NCI-H2227 treated with DMSO at 0.1 percent for 48 hours (cell line): ENCODE measurements at regions not wholly inside any gene's neighbourhood (a gene's known extent, or its start where the extent isn't known, plus 50 kb on each side); places are given as distances from the start of the nearest gene placed in this dataset.
"Not testable (repeated sequence)": the region's sequence is repeated elsewhere in the genome, so short reads cannot be mapped to it uniquely, and the experiment has no call there.

Experiments used
- DNase-seq: peaks from one replicate; lab custom pipeline; 2025; lab: John Stamatoyannopoulos, UW

DNA sequence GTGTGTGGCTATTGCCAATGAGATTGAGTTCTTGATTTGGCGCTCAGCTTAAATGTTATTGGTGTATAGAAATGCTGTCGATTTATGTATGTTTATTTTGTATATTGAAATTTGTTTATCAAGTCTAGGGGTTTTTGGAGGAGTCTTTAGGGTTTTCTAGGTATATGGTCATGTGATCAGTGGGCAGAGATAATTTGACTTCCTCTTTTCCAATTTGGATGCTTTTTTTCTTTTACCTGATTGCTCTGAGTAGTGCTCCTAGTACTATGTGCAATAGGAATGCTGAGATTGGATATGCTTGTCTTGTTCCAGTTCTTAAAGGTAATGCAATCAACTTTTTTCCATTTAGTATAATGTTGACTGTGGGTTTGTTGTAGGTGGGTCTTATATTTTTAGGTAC, 99.8 kb upstream of the PMCH start:
- no peak for DNase-seq

GRCh38 chr12:102294568-102294967, 96.9 kb upstream of the PMCH start:
- DNase-seq: no peak

DNA sequence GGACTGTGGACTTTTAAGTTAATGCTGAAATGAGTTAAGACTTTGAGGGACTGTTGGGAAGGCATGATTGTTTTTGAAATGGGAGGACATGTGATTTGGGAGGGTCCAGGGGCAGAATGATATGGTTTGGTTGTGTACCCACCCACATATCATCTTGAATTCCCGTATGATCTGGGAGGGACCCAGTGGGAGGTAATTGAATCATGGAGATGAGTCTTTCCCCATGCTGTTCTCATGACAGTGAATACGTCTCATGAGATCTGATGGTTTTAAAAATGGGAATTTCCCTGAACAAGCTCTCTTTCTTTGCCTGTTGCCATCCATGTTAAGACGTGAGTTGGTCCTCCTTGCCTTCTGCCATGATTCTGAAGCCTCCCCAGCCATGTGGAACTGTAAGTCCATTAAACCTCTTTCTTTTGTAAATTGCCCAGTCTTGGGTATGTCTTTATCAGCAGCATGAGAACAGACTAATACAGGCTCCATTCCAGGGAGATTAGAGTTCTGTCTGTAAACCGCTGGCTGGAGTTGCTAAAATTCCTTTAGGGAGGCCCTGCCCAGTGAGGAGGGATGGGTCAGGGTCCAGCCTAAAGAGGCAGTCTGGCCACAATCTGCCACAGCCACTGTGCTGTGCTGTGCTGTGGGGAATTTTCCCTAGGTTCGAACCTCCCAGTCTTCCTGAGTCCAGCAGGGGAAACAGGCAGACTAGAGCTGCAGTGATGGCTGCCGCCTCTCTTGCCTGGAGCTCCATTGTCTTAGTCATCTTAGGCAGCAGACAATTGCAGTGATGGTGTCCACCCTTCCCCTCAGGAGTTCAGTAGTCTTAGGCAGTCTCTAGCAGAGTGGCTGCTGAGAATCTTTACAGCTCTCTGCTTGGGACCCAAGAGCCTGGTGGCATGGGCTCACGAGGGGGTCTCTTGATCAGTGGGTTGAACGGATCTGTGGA, 94.1 kb upstream of the PMCH start:
- DNase-seq: not testable (repeated sequence)

- not testable (repeated sequence) for DNase-seq
Observed at GRCh38 chr12:102289702-102290101, 92.1 kb upstream of the PMCH start.

DNA sequence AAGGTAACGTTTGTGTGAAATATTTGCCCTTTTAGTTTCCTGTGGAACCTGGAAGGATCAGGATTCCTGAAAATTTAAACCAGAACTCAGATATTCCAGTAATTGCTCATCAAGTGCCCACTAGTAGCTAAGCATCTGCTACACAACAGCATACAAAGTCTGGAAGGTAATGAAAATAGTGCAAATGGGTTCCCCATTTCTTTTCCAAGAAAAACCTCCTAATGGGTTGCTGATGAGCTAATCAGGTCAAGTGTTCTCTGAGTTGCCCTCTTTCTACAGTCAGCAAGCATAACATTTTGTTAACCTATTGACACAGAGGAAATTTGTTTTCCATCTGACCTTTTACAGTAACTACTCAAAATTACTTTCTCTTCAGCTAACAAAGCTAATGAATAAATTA, 83.6 kb upstream of the PMCH start:
- no peak for DNase-seq

GRCh38 chr12:102255687-102256086, 58.1 kb upstream of the PMCH start:
- not testable (repeated sequence) for DNase-seq

- DNase-seq: not testable (repeated sequence)
Observed at GRCh38 chr12:102251005-102251404, 53.4 kb upstream of the PMCH start.

DNA sequence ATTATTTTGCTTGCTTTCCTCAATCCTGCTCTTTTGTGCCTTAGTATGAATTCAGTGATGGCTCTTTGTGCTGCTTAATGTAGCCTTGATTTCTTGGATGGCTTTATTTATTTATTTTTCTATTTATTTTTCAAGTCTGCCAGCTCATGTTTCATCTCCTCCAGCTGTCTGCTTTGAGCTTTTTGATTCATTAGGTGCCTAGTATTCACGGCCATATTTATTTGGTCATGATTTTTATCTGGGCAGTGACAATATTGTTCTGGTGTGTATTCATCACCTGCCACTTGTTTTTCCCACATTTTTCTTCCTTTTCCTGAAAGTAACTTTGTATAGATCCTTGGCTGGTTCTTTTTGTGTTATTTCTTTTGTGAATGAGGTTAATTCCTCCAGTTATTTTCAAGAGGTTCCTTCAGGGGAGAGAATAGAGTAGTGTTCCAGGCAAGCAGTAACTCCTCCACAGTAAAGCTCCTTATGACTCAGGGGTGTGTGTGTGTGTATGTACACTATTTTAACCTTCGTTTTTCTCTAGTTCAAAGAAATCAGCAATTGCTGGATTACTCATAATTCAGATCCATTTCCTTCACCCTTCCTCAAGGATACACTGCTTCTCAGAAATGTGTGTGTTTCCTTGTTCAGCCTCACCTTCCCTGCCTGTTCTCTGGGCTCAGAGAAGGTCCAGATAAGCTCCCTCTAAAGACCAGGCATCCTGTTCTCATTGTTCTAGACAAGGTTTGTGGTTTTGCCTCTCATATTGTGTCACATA, 51.6 kb upstream of the PMCH start:
- DNase-seq: no peak
